Ishikawa (cell line): ENCODE measurements at regions not wholly inside any gene's neighbourhood (a gene's known extent, or its start where the extent isn't known, plus 50 kb on each side); places are given as distances from the start of the nearest gene placed in this dataset.

Experiments
- CEBPB ChIP-seq: IDR thresholded peaks from 2 replicates; pipeline ENCODE4 v1.6.1; 2012
- CREB1 ChIP-seq: IDR thresholded peaks from 2 replicates; pipeline ENCODE4 v1.6.1; 2012; ENCODE audit warnings: low read depth
- EGR1 ChIP-seq: IDR thresholded peaks from 2 replicates; pipeline ENCODE4 v1.6.1; 2012
- EP300 ChIP-seq: IDR thresholded peaks from 2 replicates; pipeline ENCODE4 v1.6.1; 2012; ENCODE audit warnings: borderline replicate concordance
- FOXM1 ChIP-seq: IDR thresholded peaks from 2 replicates; pipeline ENCODE4 v1.6.1; 2012; ENCODE audit warnings: low read depth, borderline replicate concordance
- MAX ChIP-seq: IDR thresholded peaks from 2 replicates; pipeline ENCODE4 v1.6.1; 2012
- NFIC ChIP-seq: IDR thresholded peaks from 2 replicates; pipeline ENCODE4 v1.6.1; 2012
- RAD21 ChIP-seq: IDR thresholded peaks from 2 replicates; pipeline ENCODE4 v1.6.1; 2012; ENCODE audit warnings: low read depth
- REST ChIP-seq: IDR thresholded peaks from 2 replicates; pipeline ENCODE4 v1.6.1; 2012; ENCODE audit warnings: low read depth, mild to moderate bottlenecking
- TAF1 ChIP-seq: IDR thresholded peaks from 2 replicates; pipeline ENCODE4 v1.6.1; 2012; ENCODE audit warnings: low read depth, mild to moderate bottlenecking
- TCF12 ChIP-seq: IDR thresholded peaks from 2 replicates; pipeline ENCODE4 v1.6.1; 2012; ENCODE audit warnings: low read depth
- TEAD4 ChIP-seq: IDR thresholded peaks from 2 replicates; pipeline ENCODE4 v1.6.1; 2012
- USF1 ChIP-seq: IDR thresholded peaks from 2 replicates; pipeline ENCODE4 v1.6.1; 2012
- YY1 ChIP-seq: IDR thresholded peaks from 2 replicates; pipeline ENCODE4 v1.6.1; 2012; ENCODE audit warnings: low read depth
- ZBTB7A ChIP-seq: IDR thresholded peaks from 2 replicates; pipeline ENCODE4 v1.6.1; 2012; ENCODE audit warnings: low read depth

- TF ChIP-seq MAX (no peak), TCF12 (no peak), EGR1 (no peak), TAF1 (no peak), FOXM1 (no peak), CEBPB (no peak), REST (no peak), TEAD4 (no peak), RAD21 (no peak), CREB1 (no peak), YY1 (no peak), EP300 (no peak), USF1 (no peak), ZBTB7A (no peak), NFIC (no peak)
These were observed 58.8 kb upstream of the ABLIM1 start for GRCh38 chr10:114716811-114717404.

GRCh38 chr10:114718374-114718773 lies 60.3 kb upstream of the ABLIM1 start:
- no peak for TF ChIP-seq EP300
- TF ChIP-seq NFIC = peak; percentile 38; the same call in 1 of the 2 replicates

- no peak for TF ChIP-seq MAX
- TF ChIP-seq NFIC = 0 out of 2 replicates have a peak, but pooled peaks have one; percentile 16
- TF ChIP-seq YY1 = no peak
- TF ChIP-seq TAF1 = no peak
- no peak for TF ChIP-seq RAD21
These were observed 61.2 kb upstream of the ABLIM1 start for GRCh38 chr10:114719311-114719710.

GRCh38 chr10:114720685-114721278 lies 62.7 kb upstream of the ABLIM1 start:
- no peak for TF ChIP-seq ZBTB7A
- no peak for TF ChIP-seq TCF12
- no peak for TF ChIP-seq NFIC
- TF ChIP-seq CREB1 = no peak
- no peak for TF ChIP-seq USF1
- TF ChIP-seq EP300 = no peak
- no peak for TF ChIP-seq EGR1
- TF ChIP-seq YY1 = no peak

GRCh38 chr10:114723361-114723760 lies 65.3 kb upstream of the ABLIM1 start:
- TF ChIP-seq YY1 (no peak), FOXM1 (no peak), MAX (no peak), RAD21 (no peak), EGR1 (no peak), CREB1 (no peak), TEAD4 (no peak), EP300 (no peak), REST (no peak), TAF1 (no peak), TCF12 (no peak), ZBTB7A (no peak), USF1 (no peak), NFIC (no peak), CEBPB (no peak)

GRCh38 chr10:114723991-114724715 lies 66.1 kb upstream of the ABLIM1 start:
- TF ChIP-seq ZBTB7A = no peak
- TF ChIP-seq EP300 = no peak
- no peak for TF ChIP-seq CREB1
